MM.1S (cell line): ENCODE measurements at regions not wholly inside any gene's neighbourhood (a gene's known extent, or its start where the extent isn't known, plus 50 kb on each side); places are given as distances from the start of the nearest gene placed in this dataset.

Experiments used
- DNase-seq: peaks from one replicate; pipeline ENCODE4 v3.0.0-alpha.2; 2015
- H2AFZ ChIP-seq: fragments of 300-600 bp; sonication (generic); 2 replicates; pipeline ENCODE4 v1.6.0; 2016; ENCODE audit warnings: antibody characterized with exemption, low read length
- H3F3A ChIP-seq: fragments of 300-600 bp; sonication (generic); 2 replicates; pipeline ENCODE4 v1.6.1; 2016; ENCODE audit warnings: mild to moderate bottlenecking, antibody characterized with exemption, low read length, moderate library complexity, mixed read lengths; ENCODE audit not compliant: insufficient read depth
- H3K27ac ChIP-seq: fragments of 300-600 bp; sonication (generic); 2 replicates; pipeline ENCODE4 v1.5.1; 2016; ENCODE audit warnings: mild to moderate bottlenecking, low read length
- H3K27me3 ChIP-seq: fragments of 300-600 bp; sonication (generic); replicated peaks from 2 replicates; pipeline ENCODE4 v1.6.0; 2016; ENCODE audit warnings: low read length; ENCODE audit not compliant: insufficient read depth
- H3K36me3 ChIP-seq: fragments of 300-600 bp; sonication (generic); replicated peaks from 2 replicates; pipeline ENCODE4 v1.6.1; 2016; ENCODE audit warnings: mild to moderate bottlenecking, low read length, mixed read lengths; ENCODE audit not compliant: insufficient read depth
- H3K4me1 ChIP-seq: fragments of 300-600 bp; sonication (generic); 2 replicates; pipeline ENCODE4 v1.6.1; 2016; ENCODE audit warnings: low read length, mixed read lengths
- H3K4me2 ChIP-seq: fragments of 300-600 bp; sonication (generic); 2 replicates; pipeline ENCODE4 v1.6.0; 2016; ENCODE audit warnings: low read depth, low read length
- H3K4me3 ChIP-seq: fragments of 300-600 bp; sonication (generic); 2 replicates; pipeline ENCODE4 v1.5.1; 2016; ENCODE audit warnings: low read length, mixed read lengths
- H3K79me2 ChIP-seq: fragments of 300-600 bp; sonication (generic); 2 replicates; pipeline ENCODE4 v1.6.1; 2016; ENCODE audit warnings: mixed run types, low read length, mixed read lengths
- H3K9ac ChIP-seq: fragments of 300-600 bp; sonication (generic); 2 replicates; pipeline ENCODE4 v1.6.1; 2016; ENCODE audit warnings: low read length, mixed read lengths
- H3K9me2 ChIP-seq: fragments of 300-600 bp; sonication (generic); replicated peaks from 2 replicates; pipeline ENCODE4 v1.6.1; 2016; ENCODE audit warnings: mild to moderate bottlenecking, low read length, mixed read lengths; ENCODE audit not compliant: insufficient read depth
- H3K9me3 ChIP-seq: fragments of 300-600 bp; sonication (generic); replicated peaks from 2 replicates; pipeline ENCODE4 v1.6.1; 2016; ENCODE audit warnings: mild to moderate bottlenecking, low read length, mixed read lengths; ENCODE audit not compliant: insufficient read depth
- H4K20me1 ChIP-seq: fragments of 300-600 bp; sonication (generic); 2 replicates; pipeline ENCODE4 v1.6.1; 2016; ENCODE audit warnings: mild to moderate bottlenecking, low read length, moderate library complexity, mixed read lengths; ENCODE audit not compliant: insufficient read depth
- CTCF ChIP-seq: fragments of 300-600 bp; sonication (generic); IDR thresholded peaks from 2 replicates; pipeline ENCODE4 v1.5.1; 2016; ENCODE audit warnings: antibody characterized with exemption, low read length, mixed read lengths
- EZH2 ChIP-seq: fragments of 300-600 bp; sonication (generic); optimal IDR thresholded peaks from 2 replicates; pipeline ENCODE3; 2017; ENCODE audit warnings: low read depth, mild to moderate bottlenecking, antibody characterized with exemption, low read length, mixed read lengths
- EZH2phosphoT487 ChIP-seq: fragments of 300-600 bp; sonication (generic); IDR thresholded peaks from 2 replicates; pipeline ENCODE4 v1.6.1; 2018; ENCODE audit warnings: antibody characterized with exemption, low read length

- no peaks in the 10 kb centered on the region for H3K27me3 ChIP-seq
- 0 out of 2 replicates have a peak, but pooled peaks cover 5% of the 10 kb centered on the region for H3K36me3 ChIP-seq
- no peaks in the 10 kb centered on the region for H4K20me1 ChIP-seq
- H3F3A ChIP-seq, result peaks cover 23% of the 10 kb centered on the region
- TF ChIP-seq EZH2phosphoT487 (no peak), CTCF (no peak)
- no peak overlapping the region for H2AFZ ChIP-seq
- H3K27ac ChIP-seq, result no peak overlapping the region
- H3K79me2 ChIP-seq, result no peaks in the 10 kb centered on the region
- no peaks in the 10 kb centered on the region for H3K9me2 ChIP-seq
- H3K4me2 ChIP-seq, result no peak overlapping the region
- peaks cover 37% of the 10 kb centered on the region for H3K4me1 ChIP-seq
- no peak for DNase-seq
- H3K9ac ChIP-seq, result no peak overlapping the region
- H3K4me3 ChIP-seq, result no peak overlapping the region
- no peaks in the 10 kb centered on the region for H3K9me3 ChIP-seq
These were observed 65.1 kb upstream of the SPINK5 start for GRCh38 chr5:147998704-147999103.

DNA sequence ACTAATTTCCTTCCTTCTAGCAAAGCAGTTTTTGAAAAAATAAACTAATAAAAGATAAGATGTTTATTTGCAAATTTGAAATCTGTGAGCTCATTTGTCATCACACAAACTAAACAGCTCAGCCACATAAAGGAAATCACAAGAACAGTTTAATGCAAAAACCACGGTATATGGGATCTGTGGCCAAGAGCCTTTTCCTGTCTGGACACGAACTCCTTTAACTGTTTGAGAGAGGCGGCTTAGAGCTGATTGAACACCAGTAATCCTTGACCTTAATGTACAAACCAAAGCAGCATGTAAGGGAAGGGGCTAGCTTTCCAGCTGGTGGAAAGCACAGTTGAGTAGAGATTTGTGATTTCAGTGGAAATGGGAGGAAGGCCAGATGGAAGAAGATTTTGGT, 66.3 kb upstream of the SPINK5 start:
- 0 out of 2 replicates have a peak, but pooled peaks cover 3% of the 10 kb centered on the region for H3K36me3 ChIP-seq
- H2AFZ ChIP-seq, result no peak overlapping the region
- no peak for DNase-seq
- H3K27me3 ChIP-seq, result no peaks in the 10 kb centered on the region
- no peaks in the 10 kb centered on the region for H4K20me1 ChIP-seq
- H3K9me3 ChIP-seq, result no peaks in the 10 kb centered on the region
- H3K27ac ChIP-seq, result no peak overlapping the region
- no peak overlapping the region for H3K9ac ChIP-seq
- peaks cover 23% of the 10 kb centered on the region for H3F3A ChIP-seq
- H3K9me2 ChIP-seq, result no peaks in the 10 kb centered on the region
- TF ChIP-seq CTCF, result no peak
- no peak for TF ChIP-seq EZH2
- no peak for TF ChIP-seq EZH2phosphoT487
- peaks cover 37% of the 10 kb centered on the region for H3K4me1 ChIP-seq
- H3K79me2 ChIP-seq, result no peaks in the 10 kb centered on the region
- no peak overlapping the region for H3K4me2 ChIP-seq
- no peak overlapping the region for H3K4me3 ChIP-seq

- TF ChIP-seq EZH2phosphoT487, result no peak
- no peak for TF ChIP-seq EZH2
- no peak for TF ChIP-seq CTCF
- Histone ChIP-seq H3K4me2 (no peak overlapping the region), H3K9me3 (no peaks in the 10 kb centered on the region), H2AFZ (no peak overlapping the region), H3K36me3 (no peaks in the 10 kb centered on the region), H3F3A (peaks cover 21% of the 10 kb centered on the region), H3K79me2 (no peaks in the 10 kb centered on the region), H3K9me2 (no peaks in the 10 kb centered on the region), H3K4me3 (no peak overlapping the region), H3K27me3 (no peaks in the 10 kb centered on the region), H4K20me1 (no peaks in the 10 kb centered on the region), H3K4me1 (peaks cover 35% of the 10 kb centered on the region), H3K27ac (no peak overlapping the region), H3K9ac (no peak overlapping the region)
- DNase-seq, result no peak
These were observed 67.4 kb upstream of the SPINK5 start for GRCh38 chr5:147996379-147996778.

- no peaks in the 10 kb centered on the region for H3K36me3 ChIP-seq
- TF ChIP-seq CTCF (no peak), EZH2 (no peak), EZH2phosphoT487 (no peak)
- peaks cover 16% of the 10 kb centered on the region for H3F3A ChIP-seq
- peaks cover 31% of the 10 kb centered on the region for H3K4me1 ChIP-seq
- no peaks in the 10 kb centered on the region for H3K79me2 ChIP-seq
- no peak overlapping the region for H3K27ac ChIP-seq
- no peaks in the 10 kb centered on the region for H3K27me3 ChIP-seq
- H3K4me2 ChIP-seq, result no peak overlapping the region
- H4K20me1 ChIP-seq, result no peaks in the 10 kb centered on the region
- H3K9me3 ChIP-seq, result no peaks in the 10 kb centered on the region
- no peaks in the 10 kb centered on the region for H3K9me2 ChIP-seq
- no peak overlapping the region for H3K4me3 ChIP-seq
- H2AFZ ChIP-seq, result no peak overlapping the region
- DNase-seq, result no peak
- no peak overlapping the region for H3K9ac ChIP-seq
These were observed 67.9 kb upstream of the SPINK5 start for GRCh38 chr5:147995846-147996245.
